Fibroblast of lung (primary cell): ENCODE measurements at regions not wholly inside any gene's neighbourhood (a gene's known extent, or its start where the extent isn't known, plus 50 kb on each side); places are given as distances from the start of the nearest gene placed in this dataset.

Experiments
- DNase-seq, 2 donors: peaks; one replicate each; pipeline versions ENCODE4 v3.0.0 to v3.0.0-alpha.2; 2010; ENCODE audit warnings: low read depth in 2 of 2
- H2AFZ ChIP-seq: 2 replicates; pipeline ENCODE4 v1.5.1; 2012; ENCODE audit warnings: low read length, control low read depth, inconsistent platforms
- H3K27ac ChIP-seq: 2 replicates; pipeline ENCODE4 v1.5.1; 2011; ENCODE audit warnings: low read length, control low read depth; ENCODE audit not compliant: insufficient read depth
- H3K27me3 ChIP-seq: 2 replicates; pipeline ENCODE4 v1.5.1; 2011; ENCODE audit warnings: mild to moderate bottlenecking, low read length; ENCODE audit not compliant: control insufficient read depth, insufficient read depth
- H3K36me3 ChIP-seq: 2 replicates; pipeline ENCODE4 v1.5.1; 2011; ENCODE audit warnings: low read length; ENCODE audit not compliant: control insufficient read depth, insufficient read depth
- H3K4me1 ChIP-seq: 2 replicates; pipeline ENCODE4 v1.5.1; 2011; ENCODE audit warnings: low read length; ENCODE audit not compliant: control insufficient read depth, insufficient read depth; ENCODE audit errors: extremely low read depth
- H3K4me2 ChIP-seq: 2 replicates; pipeline ENCODE4 v1.5.1; 2011; ENCODE audit warnings: low read length, control low read depth; ENCODE audit not compliant: insufficient read depth; ENCODE audit errors: extremely low read depth
- H3K4me3 ChIP-seq, 4 experiments: fragments of 200-600 bp in 1 of 4; sonication (generic) in 1 of 4; replicated peaks in 1 of 4; 2 replicates each; pipeline ENCODE4 v1.5.1; 2011 to 2016; ENCODE audit warnings: low read length in 4 of 4, low read depth in 3 of 4, mild to moderate bottlenecking in 3 of 4, control low read depth in 2 of 4, inconsistent platforms in 1 of 4, mixed read lengths in 1 of 4; ENCODE audit not compliant: insufficient read depth in 1 of 4; ENCODE audit errors: control extremely low read depth in 1 of 4
- H3K79me2 ChIP-seq: 2 replicates; pipeline ENCODE4 v1.5.1; 2012; ENCODE audit warnings: mild to moderate bottlenecking, low read length, inconsistent platforms; ENCODE audit not compliant: control insufficient read depth, insufficient read depth
- H3K9ac ChIP-seq: 2 replicates; pipeline ENCODE4 v1.5.1; 2011; ENCODE audit warnings: mild to moderate bottlenecking, low read length, control low read depth; ENCODE audit not compliant: insufficient read depth
- H3K9me3 ChIP-seq: 2 replicates; pipeline ENCODE4 v1.5.1; 2012; ENCODE audit warnings: low read depth, low read length; ENCODE audit not compliant: control insufficient read depth, insufficient read depth
- H4K20me1 ChIP-seq: 2 replicates; pipeline ENCODE4 v1.5.1; 2011; ENCODE audit warnings: low read length; ENCODE audit not compliant: control insufficient read depth, insufficient read depth; ENCODE audit errors: extremely low read depth
- EZH2 ChIP-seq: IDR thresholded peaks from 2 replicates; pipeline ENCODE4 v1.5.1; 2012; ENCODE audit warnings: low read length, control low read depth, mild to moderate bottlenecking; ENCODE audit errors: missing control alignments
- TF ChIP-seq, protein P1 (sequence below), 2 donors: IDR thresholded peaks in 1 of 2; conservative IDR thresholded peaks in 1 of 2; 1 replicate in 1 of 2; 2 replicates in 1 of 2; pipeline ENCODE4 v1.5.1; 2011 to 2012; ENCODE audit warnings: low read length in 2 of 2, control low read depth in 1 of 2, inconsistent platforms in 1 of 2, low read depth in 1 of 2, mild to moderate bottlenecking in 1 of 2

DNA sequence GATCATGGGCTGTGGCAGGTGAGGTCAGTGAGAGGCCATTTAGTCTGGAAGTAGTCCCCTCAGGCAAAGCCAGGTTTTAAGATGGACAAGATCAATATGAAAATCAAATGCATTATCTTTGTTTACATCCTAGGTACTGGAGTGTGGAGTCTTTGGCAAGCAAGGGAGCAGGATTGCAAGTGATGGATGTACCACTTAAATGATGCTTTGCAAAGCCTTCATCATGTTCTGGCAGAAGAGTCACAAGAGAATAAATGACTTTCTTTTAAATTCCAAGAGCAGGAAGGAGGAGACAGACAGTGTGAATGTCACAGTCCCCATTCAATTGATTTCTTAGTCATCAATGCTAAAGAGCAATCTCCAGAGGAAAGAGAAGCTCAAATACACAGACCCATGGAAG lies 908.3 kb downstream of the FAM181B start:
- no peak for TF ChIP-seq EZH2
- TF ChIP-seq, protein P1, sequence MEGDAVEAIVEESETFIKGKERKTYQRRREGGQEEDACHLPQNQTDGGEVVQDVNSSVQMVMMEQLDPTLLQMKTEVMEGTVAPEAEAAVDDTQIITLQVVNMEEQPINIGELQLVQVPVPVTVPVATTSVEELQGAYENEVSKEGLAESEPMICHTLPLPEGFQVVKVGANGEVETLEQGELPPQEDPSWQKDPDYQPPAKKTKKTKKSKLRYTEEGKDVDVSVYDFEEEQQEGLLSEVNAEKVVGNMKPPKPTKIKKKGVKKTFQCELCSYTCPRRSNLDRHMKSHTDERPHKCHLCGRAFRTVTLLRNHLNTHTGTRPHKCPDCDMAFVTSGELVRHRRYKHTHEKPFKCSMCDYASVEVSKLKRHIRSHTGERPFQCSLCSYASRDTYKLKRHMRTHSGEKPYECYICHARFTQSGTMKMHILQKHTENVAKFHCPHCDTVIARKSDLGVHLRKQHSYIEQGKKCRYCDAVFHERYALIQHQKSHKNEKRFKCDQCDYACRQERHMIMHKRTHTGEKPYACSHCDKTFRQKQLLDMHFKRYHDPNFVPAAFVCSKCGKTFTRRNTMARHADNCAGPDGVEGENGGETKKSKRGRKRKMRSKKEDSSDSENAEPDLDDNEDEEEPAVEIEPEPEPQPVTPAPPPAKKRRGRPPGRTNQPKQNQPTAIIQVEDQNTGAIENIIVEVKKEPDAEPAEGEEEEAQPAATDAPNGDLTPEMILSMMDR (conservative IDR thresholded peaks at IDR 0.05 in 1 of 2, IDR thresholded peaks at IDR 0.05 in 1 of 2; ENCODE audit: low read depth in 1 of 2, low read length in 2 of 2): no peak
- no peaks in the 10 kb centered on the region for H3K36me3 ChIP-seq
- no peak overlapping the region for H3K27ac ChIP-seq
- H4K20me1 ChIP-seq: no peaks in the 10 kb centered on the region
- H3K4me2 ChIP-seq: no peak overlapping the region
- H3K4me1 ChIP-seq: no peaks in the 10 kb centered on the region
- no peaks in the 10 kb centered on the region for H3K9me3 ChIP-seq
- H3K27me3 ChIP-seq: no peaks in the 10 kb centered on the region
- no peak overlapping the region for H3K9ac ChIP-seq
- H3K4me3 ChIP-seq: no peak overlapping the region
- no peak overlapping the region for H2AFZ ChIP-seq
- no peaks in the 10 kb centered on the region for H3K79me2 ChIP-seq
- no peak for DNase-seq

DNA sequence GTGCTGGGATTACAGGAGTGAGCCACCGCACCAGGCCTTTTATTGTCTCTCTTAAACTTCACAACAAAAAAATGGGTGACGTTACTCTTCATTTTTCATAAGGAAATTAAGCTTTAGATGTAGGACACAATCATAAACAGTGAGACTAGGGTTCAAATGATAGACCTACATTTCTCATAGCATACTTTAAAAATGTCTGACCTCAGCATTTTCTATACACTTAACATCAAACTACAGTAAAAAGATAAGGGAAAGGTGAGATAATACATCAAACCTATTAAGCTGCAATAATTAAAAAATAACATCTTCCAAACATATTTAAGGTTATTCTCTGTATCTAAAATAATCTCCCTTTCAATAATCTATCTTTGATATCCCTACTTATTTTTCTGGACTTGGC lies 914.2 kb downstream of the FAM181B start:
- Histone ChIP-seq H3K27ac (no peak overlapping the region), H3K79me2 (no peaks in the 10 kb centered on the region), H3K4me1 (no peaks in the 10 kb centered on the region), H3K4me2 (no peak overlapping the region), H3K4me3 (no peak overlapping the region), H3K36me3 (no peaks in the 10 kb centered on the region), H2AFZ (no peak overlapping the region), H4K20me1 (no peaks in the 10 kb centered on the region), H3K27me3 (no peaks in the 10 kb centered on the region), H3K9ac (no peak overlapping the region), H3K9me3 (no peaks in the 10 kb centered on the region)
- TF ChIP-seq, protein P1 (conservative IDR thresholded peaks at IDR 0.05 in 1 of 2, IDR thresholded peaks at IDR 0.05 in 1 of 2; ENCODE audit: low read depth in 1 of 2, low read length in 2 of 2): no peak
- TF ChIP-seq EZH2: no peak
- no peak for DNase-seq

DNA sequence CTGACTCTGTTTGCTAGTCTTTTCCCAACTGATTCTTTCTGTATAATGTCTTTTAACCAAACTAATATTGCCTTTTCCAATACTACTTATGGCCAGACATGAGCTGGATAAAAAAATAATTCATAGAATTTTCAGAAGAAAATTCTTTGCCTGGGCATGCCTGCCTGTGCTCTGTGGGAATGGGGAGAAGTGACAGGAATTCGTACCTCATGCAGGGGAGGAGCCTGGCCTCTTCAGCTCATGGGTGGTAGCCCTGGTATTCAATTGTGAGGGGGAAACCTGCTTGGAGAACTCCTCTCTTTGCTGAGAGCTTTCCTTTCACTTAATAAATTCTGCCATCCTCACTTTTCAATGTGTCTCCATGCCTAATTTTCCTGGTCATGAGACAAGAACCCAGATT lies 928.8 kb downstream of the FAM181B start:
- H3K36me3 ChIP-seq: no peaks in the 10 kb centered on the region
- no peak for DNase-seq
- H4K20me1 ChIP-seq: no peaks in the 10 kb centered on the region
- H3K79me2 ChIP-seq: no peaks in the 10 kb centered on the region
- no peak overlapping the region for H3K9ac ChIP-seq
- TF ChIP-seq EZH2: no peak
- TF ChIP-seq, protein P1 (conservative IDR thresholded peaks at IDR 0.05 in 1 of 2, IDR thresholded peaks at IDR 0.05 in 1 of 2; ENCODE audit: low read depth in 1 of 2, low read length in 2 of 2): no peak
- no peak overlapping the region for H3K27ac ChIP-seq
- H3K4me1 ChIP-seq: no peaks in the 10 kb centered on the region
- no peaks in the 10 kb centered on the region for H3K27me3 ChIP-seq
- H2AFZ ChIP-seq: no peak overlapping the region
- no peak overlapping the region for H3K4me3 ChIP-seq
- H3K9me3 ChIP-seq: no peaks in the 10 kb centered on the region
- H3K4me2 ChIP-seq: no peak overlapping the region
